Liver (tissue), 3 donors: ENCODE measurements at regions not wholly inside any gene's neighbourhood (a gene's known extent, or its start where the extent isn't known, plus 50 kb on each side); places are given as distances from the start of the nearest gene placed in this dataset.

ENCODE experiments used
- NR2F2 ChIP-seq: IDR thresholded peaks from 2 replicates; pipeline ENCODE4 v1.6.1; 2016; ENCODE audit warnings: antibody characterized with exemption
- RXRA ChIP-seq, 2 donors: IDR thresholded peaks; 2 replicates each; pipeline ENCODE4 v1.6.1; 2017 to 2018; ENCODE audit warnings: antibody characterized with exemption in 2 of 2, mild to moderate bottlenecking in 1 of 2
- TF ChIP-seq, protein P1 (sequence below): fragments of 150-350 bp; IDR thresholded peaks from 2 replicates; pipeline ENCODE4 v1.5.1; 2017; ENCODE audit warnings: improper control_type of control experiment, low read depth, low read length; ENCODE audit not compliant: missing input control
- donor health status: healthy.
- donor health status: healthy.

GRCh38 chr3:35426366-35426958, 212.9 kb upstream of the ARPP21 start:
- TF ChIP-seq, protein P1, sequence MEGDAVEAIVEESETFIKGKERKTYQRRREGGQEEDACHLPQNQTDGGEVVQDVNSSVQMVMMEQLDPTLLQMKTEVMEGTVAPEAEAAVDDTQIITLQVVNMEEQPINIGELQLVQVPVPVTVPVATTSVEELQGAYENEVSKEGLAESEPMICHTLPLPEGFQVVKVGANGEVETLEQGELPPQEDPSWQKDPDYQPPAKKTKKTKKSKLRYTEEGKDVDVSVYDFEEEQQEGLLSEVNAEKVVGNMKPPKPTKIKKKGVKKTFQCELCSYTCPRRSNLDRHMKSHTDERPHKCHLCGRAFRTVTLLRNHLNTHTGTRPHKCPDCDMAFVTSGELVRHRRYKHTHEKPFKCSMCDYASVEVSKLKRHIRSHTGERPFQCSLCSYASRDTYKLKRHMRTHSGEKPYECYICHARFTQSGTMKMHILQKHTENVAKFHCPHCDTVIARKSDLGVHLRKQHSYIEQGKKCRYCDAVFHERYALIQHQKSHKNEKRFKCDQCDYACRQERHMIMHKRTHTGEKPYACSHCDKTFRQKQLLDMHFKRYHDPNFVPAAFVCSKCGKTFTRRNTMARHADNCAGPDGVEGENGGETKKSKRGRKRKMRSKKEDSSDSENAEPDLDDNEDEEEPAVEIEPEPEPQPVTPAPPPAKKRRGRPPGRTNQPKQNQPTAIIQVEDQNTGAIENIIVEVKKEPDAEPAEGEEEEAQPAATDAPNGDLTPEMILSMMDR = no peak
- TF ChIP-seq NR2F2 (no peak), RXRA (IDR thresholded peaks at IDR 0.05) (no peak)
